DMS114 treated with DMSO at 0.1 percent for 48 hours (cell line): ENCODE measurements at regions not wholly inside any gene's neighbourhood (a gene's known extent, or its start where the extent isn't known, plus 50 kb on each side); places are given as distances from the start of the nearest gene placed in this dataset.

Source experiments
- DNase-seq: peaks from one replicate; lab custom pipeline; 2025; ENCODE audit not compliant: unreplicated experiment; lab: John Stamatoyannopoulos, UW

DNA sequence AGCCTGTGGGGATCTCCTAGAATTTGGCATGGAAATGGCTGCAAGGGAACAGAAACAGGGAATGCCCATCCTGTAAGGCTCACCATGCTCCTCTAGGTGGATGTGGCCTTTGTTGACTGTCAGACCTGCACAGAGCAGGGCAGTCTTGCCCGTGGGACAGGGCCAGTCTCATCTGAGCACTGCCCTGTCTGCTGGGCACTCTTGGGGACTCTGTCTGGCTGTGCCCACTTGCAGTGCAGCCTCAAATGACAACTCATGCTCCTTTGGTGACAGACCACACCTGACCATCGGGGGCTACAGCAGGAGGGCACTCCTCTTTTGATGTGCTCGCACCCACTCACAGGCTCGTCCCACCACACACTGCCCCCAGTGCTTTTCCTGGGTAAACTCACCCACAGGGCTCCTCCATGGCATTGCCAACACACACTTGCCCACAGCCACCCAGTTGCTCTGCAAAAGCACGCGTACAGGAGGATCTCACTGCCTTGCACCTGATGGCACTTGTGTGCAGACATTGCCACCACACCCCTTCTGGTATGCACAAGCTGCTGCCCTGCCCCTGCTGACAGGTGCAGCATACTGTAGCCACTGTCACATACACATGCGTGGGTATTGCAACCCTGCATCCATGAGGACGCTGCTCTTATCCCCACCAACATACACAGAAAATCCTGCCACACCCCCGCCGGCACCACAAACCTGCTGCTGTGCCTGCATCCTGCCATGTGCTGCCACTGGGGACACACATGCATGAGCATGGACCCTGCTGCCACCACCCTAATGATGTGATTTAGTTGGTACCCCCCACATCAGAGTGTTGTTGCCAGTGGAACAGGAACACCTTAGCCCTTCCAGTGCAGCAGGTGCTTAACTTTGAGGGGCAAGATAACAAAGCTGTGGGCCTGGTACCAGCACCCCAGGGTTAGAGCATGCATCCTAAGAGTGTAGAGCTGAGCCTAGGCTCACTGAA lies 100.1 kb upstream of the ARHGEF9 start:
- no peak for DNase-seq

DNA sequence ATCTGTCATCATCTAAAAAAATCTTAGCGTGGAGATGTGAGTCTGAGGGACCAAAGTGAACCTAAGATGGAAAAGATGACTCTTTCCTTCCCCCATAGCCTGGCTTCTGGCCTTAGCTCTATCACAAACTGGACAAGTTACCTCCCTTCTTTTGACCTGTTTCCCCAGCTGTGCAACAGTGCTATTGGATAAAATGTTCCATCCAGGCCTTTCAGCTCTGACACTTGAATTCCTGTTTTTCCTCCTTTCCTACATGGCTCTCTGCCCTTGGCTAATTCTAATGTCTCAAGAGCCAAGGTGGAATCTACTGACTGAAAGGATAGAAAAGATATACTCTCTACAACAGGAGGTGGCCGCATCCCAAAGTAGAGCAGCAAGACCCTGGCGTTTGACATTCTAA lies 84.5 kb upstream of the ARHGEF9 start:
- DNase-seq, result no peak

DNA sequence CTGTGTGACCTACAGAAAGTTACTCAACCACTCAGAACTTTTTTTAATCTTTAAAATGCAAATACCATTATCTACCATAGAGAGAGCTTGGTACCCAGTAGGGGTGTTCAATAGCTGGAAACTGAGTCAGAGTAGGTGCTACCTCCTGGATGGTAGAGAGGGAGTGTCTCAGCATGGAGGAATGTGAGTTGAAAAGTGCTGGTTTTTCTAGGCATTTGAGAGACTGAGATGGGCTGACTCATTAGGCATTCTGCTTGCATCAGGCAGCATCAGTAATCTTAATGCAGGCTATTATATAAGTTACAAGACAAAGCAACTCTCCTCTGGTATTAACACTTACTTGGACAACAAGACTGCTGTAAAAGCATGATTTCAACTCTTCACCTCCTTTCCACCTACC lies 70.9 kb upstream of the ARHGEF9 start:
- no peak for DNase-seq

DNA sequence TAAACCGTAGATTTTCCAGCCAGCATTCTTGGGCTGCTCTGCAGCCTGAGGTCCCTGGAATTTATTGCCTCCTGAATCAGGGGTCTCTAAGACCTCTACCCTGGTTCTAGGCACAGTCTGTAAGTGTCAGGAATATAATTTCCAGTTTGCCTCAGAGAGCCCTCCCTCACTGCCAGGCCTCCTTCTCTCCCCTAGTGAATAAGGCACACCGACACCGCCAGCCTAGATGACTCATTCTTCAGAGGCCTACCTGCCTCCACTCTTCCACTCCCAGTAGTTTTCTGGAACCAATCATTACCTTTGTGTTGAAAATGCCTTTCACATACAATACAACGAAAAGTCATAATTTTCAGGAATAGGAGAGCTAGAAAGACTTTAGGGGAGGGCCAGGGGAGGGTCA lies 50.3 kb upstream of the ARHGEF9 start:
- DNase-seq, result no peak
